LHCN-M2 (cell line): ENCODE measurements at regions not wholly inside any gene's neighbourhood (a gene's known extent, or its start where the extent isn't known, plus 50 kb on each side); places are given as distances from the start of the nearest gene placed in this dataset.
A peak's percentile ranks its signal among the peaks of the same experiment; 100 is the strongest.

Experiments used
- DNase-seq: peaks from one replicate; pipeline ENCODE4 v3.0.0-alpha.2; 2012; ENCODE audit warnings: low read depth

DNA sequence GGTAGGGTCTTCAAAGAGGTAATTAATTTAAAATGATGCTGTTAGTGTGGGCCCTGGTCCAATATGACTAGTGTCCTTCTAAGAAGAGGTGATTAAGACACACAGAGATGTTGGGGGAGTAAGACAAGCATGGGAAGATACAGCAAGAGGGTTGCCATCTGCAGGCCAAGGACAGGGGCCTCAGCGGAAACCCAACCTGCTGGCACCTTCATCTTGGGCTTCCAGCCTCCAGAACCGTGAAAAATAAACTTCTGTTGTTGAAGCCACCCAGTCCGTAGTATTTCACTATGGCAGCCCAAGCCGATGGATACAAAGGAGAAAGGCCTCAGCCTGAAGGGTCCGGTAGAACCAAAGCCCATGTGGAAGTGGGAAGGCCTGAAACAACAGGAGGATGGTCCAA lies 161.7 kb upstream of the UBE2E1 start:
- DNase-seq, result no peak

GRCh38 chr3:23644676-23645075 lies 161.1 kb upstream of the UBE2E1 start:
- DNase-seq, result no peak

GRCh38 chr3:23645533-23646183 lies 160.1 kb upstream of the UBE2E1 start:
- no peak for DNase-seq

- no peak for DNase-seq
Measured at GRCh38 chr3:23646184-23646920, 159.4 kb upstream of the UBE2E1 start.

GRCh38 chr3:23647706-23648258 lies 158.0 kb upstream of the UBE2E1 start:
- no peak for DNase-seq

DNA sequence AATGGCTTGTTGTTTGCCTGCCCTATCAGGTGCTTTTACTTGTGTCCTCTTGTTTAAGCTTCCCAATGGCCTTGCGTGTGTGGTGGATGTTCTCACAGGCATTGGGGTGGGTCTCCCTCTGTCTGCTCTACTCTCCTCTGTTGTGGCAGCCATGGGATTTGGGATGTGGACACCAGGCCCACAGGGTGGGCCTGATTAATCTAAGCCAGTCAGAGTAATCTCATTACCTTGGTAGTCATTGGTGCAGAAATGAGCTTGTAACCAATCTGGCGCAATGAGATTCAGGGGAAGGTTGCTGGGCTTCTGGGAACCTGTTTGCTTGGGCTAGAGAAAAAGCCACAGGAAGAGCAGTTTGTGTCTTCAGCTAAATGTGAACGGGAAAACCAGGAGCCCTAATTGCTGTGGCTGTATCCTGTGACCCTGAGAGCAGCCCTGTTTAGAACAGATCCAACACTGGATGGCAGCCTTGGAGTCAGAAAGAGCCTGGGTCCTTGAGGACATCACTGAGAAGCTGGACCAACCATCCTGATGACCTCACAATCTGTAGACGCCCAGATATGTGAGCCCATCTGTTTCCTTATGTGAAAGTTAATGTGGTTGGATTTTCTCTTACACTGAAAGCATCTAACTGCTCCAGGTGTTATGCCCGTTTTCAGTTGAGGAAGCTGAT lies 157.3 kb upstream of the UBE2E1 start:
- DNase-seq, result peak; percentile 75

- DNase-seq, result no peak
Measured at GRCh38 chr3:23648996-23649395, 156.8 kb upstream of the UBE2E1 start.

GRCh38 chr3:23649448-23649847 lies 156.3 kb upstream of the UBE2E1 start:
- no peak for DNase-seq

- DNase-seq, result peak; percentile 90
Measured at GRCh38 chr3:23650371-23651140, 155.2 kb upstream of the UBE2E1 start.

DNA sequence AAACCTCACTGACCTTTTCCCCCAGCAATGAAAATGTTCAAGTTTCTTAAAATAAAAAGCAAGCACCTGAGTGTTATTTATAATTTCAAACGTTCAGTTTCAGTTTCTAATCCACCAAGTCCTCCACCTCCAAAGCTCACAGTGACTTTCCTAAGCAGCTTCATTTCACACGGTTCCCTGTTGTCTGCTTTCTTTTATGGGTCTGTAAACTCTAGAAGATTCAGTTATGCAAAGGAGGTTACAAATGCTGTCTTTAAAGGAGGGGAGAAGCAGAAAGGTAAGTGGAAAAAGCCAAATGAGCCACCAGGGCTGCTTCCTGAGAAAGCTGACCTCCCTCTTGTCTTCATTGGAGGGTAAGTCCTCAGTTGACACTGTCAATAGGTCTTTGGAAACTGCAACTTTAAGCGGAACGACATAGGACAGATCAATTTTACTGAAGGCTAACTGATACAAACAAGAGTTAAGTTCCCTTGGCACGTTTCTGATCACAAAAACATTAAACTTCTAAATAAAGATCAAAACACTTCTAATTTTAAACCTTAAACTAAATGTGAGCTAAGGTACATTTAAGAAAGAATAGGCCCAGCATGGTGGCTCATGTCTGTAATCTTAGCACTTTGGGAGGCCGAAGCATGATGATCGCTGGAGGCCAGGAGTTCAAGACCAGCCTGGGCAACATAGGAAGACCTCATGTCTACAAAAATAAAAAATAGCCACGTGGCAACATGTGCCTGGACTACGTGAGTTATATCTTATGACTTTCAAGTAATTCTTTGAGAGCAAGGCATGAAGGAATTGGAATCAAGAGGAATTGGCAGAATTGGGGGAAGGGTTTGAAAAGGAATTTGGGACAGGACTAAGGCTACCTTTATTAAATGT lies 151.9 kb upstream of the UBE2E1 start:
- DNase-seq, result no peak

GRCh38 chr3:23654571-23654970 lies 151.2 kb upstream of the UBE2E1 start:
- DNase-seq, result no peak

DNA sequence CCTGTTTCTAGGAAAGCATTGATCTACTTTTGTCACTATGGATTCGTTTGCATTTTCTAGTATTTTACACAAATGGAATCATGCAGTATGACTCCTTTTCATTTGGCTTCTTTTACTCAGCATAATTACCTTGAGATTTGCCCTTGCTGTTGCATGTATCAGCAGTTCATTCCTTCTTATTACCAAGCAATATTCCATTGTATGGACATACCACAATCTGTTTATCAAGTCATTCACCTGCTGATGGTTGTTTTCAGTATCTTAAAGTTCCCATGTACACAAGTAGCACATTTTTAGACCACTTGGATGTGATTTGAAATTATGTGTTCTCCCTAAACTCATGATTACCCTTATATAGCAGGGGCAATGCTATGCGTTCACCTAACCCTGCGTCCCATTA lies 150.0 kb upstream of the UBE2E1 start:
- no peak for DNase-seq

GRCh38 chr3:23656199-23656598 lies 149.6 kb upstream of the UBE2E1 start:
- no peak for DNase-seq

- DNase-seq, result no peak
Measured at GRCh38 chr3:23656821-23657220, 148.9 kb upstream of the UBE2E1 start.

DNA sequence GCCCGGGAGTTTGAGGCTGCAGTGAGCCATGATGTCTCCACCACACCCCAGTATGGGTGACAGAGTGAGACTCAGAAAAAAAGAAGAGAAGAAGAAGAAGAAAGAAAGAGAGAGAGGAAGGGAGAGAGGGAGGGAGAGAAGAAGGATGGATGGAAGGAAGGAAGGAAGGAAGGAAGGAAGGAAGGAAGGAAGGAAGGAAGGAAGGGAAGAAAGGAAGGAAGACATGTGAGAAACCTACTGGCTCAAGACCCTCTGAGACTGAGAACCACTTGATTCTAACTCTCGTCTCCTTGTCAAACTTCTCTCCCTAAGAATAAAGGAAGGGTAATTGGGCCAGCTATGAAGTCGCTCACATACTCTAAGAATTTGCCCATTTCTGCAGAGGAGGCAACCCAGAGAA lies 148.1 kb upstream of the UBE2E1 start:
- no peak for DNase-seq

DNA sequence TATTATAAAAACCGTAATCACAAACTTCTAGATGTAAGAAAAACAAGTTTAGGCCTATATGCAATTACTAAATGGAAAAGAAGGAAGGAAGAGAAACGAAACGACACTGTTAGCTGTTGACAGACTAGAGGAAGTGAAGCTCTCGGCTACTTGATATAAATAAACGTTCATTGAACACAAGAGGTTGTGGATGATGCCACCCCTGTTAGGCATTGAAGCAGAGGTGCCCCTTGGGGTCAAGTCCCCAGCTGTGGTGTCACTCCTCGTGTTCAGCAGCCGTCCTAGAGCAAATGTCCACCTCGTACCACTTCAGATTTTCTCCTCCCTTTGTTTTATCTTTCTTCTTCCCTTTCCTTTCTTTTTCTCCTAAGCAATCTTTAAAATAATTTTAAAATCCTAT lies 146.5 kb upstream of the UBE2E1 start:
- DNase-seq, result no peak

GRCh38 chr3:23659840-23660430 lies 145.8 kb upstream of the UBE2E1 start:
- DNase-seq, result no peak

GRCh38 chr3:23662079-23662617 lies 143.6 kb upstream of the UBE2E1 start:
- peak; percentile 41 for DNase-seq

- no peak for DNase-seq
Measured at GRCh38 chr3:23663246-23663645, 142.5 kb upstream of the UBE2E1 start.

GRCh38 chr3:23663661-23664186 lies 142.0 kb upstream of the UBE2E1 start:
- DNase-seq, result no peak
